ENCODE measurements at regions not wholly inside any gene's neighbourhood (a gene's known extent, or its start where the extent isn't known, plus 50 kb on each side); places are given as distances from the start of the nearest gene placed in this dataset.

- no peak overlapping the region for H3K27ac ChIP-seq (ENCODE audit: control insufficient read depth, insufficient read depth)
- ChIA-PET CTCF (no interaction called here), SMC1A (ENCODE audit: uncharacterized antibody, unreplicated experiment) (interaction anchor here (0.9 to 1.6 kb wide), 2 partner anchors 8 to 22 kb away, joined by 4 to 5 read pairs; no protein-coding TSS in a partner anchor), POLR2A (no interaction called here), RAD21 (ENCODE audit: unreplicated experiment) (no interaction called here)
- no peaks in the 10 kb centered on the region for H3K36me3 ChIP-seq (ENCODE audit: control insufficient read depth in 2 of 2, insufficient read depth in 2 of 2, low read length in 1 of 2)
- no peak overlapping the region for H3K9ac ChIP-seq (ENCODE audit: control insufficient read depth, insufficient read depth, low read length)
- 91% methylated on average over 2 of the region's 2 CpGs for WGBS (ENCODE audit: insufficient coverage, insufficient replicate concordance, low lambda C conversion rate, missing lambda C conversion rate)
- intact Hi-C loops (cut with micrococcal nuclease; ENCODE audit: unreplicated experiment) (no loop called here), in situ Hi-C loops (cut with MboI) (no loop called here)
- FAIRE-seq (no peak), DNase-seq (ENCODE audit: low read depth, low spot score) (no peak), ATAC-seq (no peak)
- H4K20me1 ChIP-seq (ENCODE audit: control insufficient read depth, insufficient read depth), result no peaks in the 10 kb centered on the region
- no peak overlapping the region for H3K4me3 ChIP-seq
- no peak overlapping the region for H3K4me2 ChIP-seq (ENCODE audit: control insufficient read depth, insufficient read depth)
- no peaks in the 10 kb centered on the region for H3K79me2 ChIP-seq (ENCODE audit: control insufficient read depth, insufficient read depth, low read length)
- H3K4me1 ChIP-seq (ENCODE audit: control insufficient read depth, insufficient read depth, low read length), result no peaks in the 10 kb centered on the region
- no TSS peak for BruUV-seq (replicated peaks)
- H3K27me3 ChIP-seq (replicated peaks in 1 of 2; ENCODE audit: control insufficient read depth in 2 of 2, insufficient read depth in 2 of 2, low read length in 1 of 2), result no peaks in the 10 kb centered on the region; a peak in 1 of 4 replicates
- no peaks in the 10 kb centered on the region for H3K9me3 ChIP-seq (replicated peaks; ENCODE audit: control insufficient read depth, insufficient read depth, low read length)
- H2AFZ ChIP-seq (ENCODE audit: control insufficient read depth, low read depth, low read length), result no peak overlapping the region
- TF ChIP-seq YY1 (IDR thresholded peaks at IDR 0.05; ENCODE audit: low read depth, low read length), result no peak
- no peak for TF ChIP-seq REST (IDR thresholded peaks at IDR 0.05; ENCODE audit: low read depth, low read length)
- no peak for TF ChIP-seq RBBP5 (conservative IDR thresholded peaks at IDR 0.05)
- no peak for TF ChIP-seq CBX5 (IDR thresholded peaks at IDR 0.05; ENCODE audit: low read depth)
- TF ChIP-seq DPF2 (IDR thresholded peaks at IDR 0.05), result no peak
- no peak for TF ChIP-seq ZNF622 (IDR thresholded peaks at IDR 0.05)
- TF ChIP-seq USF2 (IDR thresholded peaks at IDR 0.05; ENCODE audit: borderline replicate concordance, low read depth, low read length), result no peak
- TF ChIP-seq TCF12 (IDR thresholded peaks at IDR 0.05; ENCODE audit: low read depth, low read length), result no peak
- TF ChIP-seq HDAC2 (IDR thresholded peaks at IDR 0.05), result no peak
- TF ChIP-seq BCLAF1 (IDR thresholded peaks at IDR 0.05), result no peak
- TF ChIP-seq ZNF274 (IDR thresholded peaks at IDR 0.05; ENCODE audit: insufficient read depth, insufficient read length), result no peak
- no peak for TF ChIP-seq FOXM1 (IDR thresholded peaks at IDR 0.05; ENCODE audit: low read depth, low read length)
- TF ChIP-seq MYC (IDR thresholded peaks at IDR 0.05; ENCODE audit: insufficient read depth, insufficient read length, insufficient replicate concordance, low read length, severe bottlenecking), result no peak
- no peak for TF ChIP-seq SIX5 (IDR thresholded peaks at IDR 0.05; ENCODE audit: low read depth, low read length, severe bottlenecking)
- TF ChIP-seq KDM1A (IDR thresholded peaks at IDR 0.05; ENCODE audit: borderline replicate concordance), result no peak
- TF ChIP-seq YBX1 (IDR thresholded peaks at IDR 0.05), result no peak
- no peak for TF ChIP-seq ZNF207 (IDR thresholded peaks at IDR 0.05; ENCODE audit: borderline replicate concordance)
- TF ChIP-seq HSF1 (IDR thresholded peaks at IDR 0.05; ENCODE audit: low read depth, low read length), result no peak
These were observed 487.0 kb upstream of the FANCL start for GRCh38 chr2:58727981-58728656.

All from GM12878 (cell line).